ENCODE measurements at regions not wholly inside any gene's neighbourhood (a gene's known extent, or its start where the extent isn't known, plus 50 kb on each side); places are given as distances from the start of the nearest gene placed in this dataset.

- TF ChIP-seq EZH2 (IDR thresholded peaks at IDR 0.05; ENCODE audit: insufficient read depth, low read length), result no peak
- no peak for TF ChIP-seq CTCF (IDR thresholded peaks at IDR 0.05; ENCODE audit: insufficient read depth, low read depth, low read length)
Measured at GRCh38 chr7:46572691-46573090, 651.6 kb upstream of the IGFBP3 start.
